HFFc6 (cell line): ENCODE measurements at regions not wholly inside any gene's neighbourhood (a gene's known extent, or its start where the extent isn't known, plus 50 kb on each side); places are given as distances from the start of the nearest gene placed in this dataset.
"Not testable (repeated sequence)": the region's sequence is repeated elsewhere in the genome, so short reads cannot be mapped to it uniquely, and the experiment has no call there.

ENCODE experiments used
- DNase-seq: peaks from one replicate; pipeline ENCODE4 v3.0.0-alpha.2; 2018
- H3K27ac Mint-ChIP-seq: 2 replicates; pipeline ENCODE4 v1.8.0; 2020; ENCODE audit warnings: mild to moderate bottlenecking, mixed read lengths
- H3K27me3 Mint-ChIP-seq: 2 replicates; pipeline ENCODE4 v1.8.0; 2021; ENCODE audit warnings: mild to moderate bottlenecking, moderate library complexity, mixed read lengths; ENCODE audit not compliant: insufficient read depth
- H3K36me3 Mint-ChIP-seq: 2 replicates; pipeline ENCODE4 v1.8.0; 2021; ENCODE audit warnings: low read depth, mixed read lengths
- H3K4me1 Mint-ChIP-seq: 2 replicates; pipeline ENCODE4 v1.8.0; 2020; ENCODE audit warnings: low read depth, mixed read lengths
- H3K4me3 Mint-ChIP-seq: 2 replicates; pipeline ENCODE4 v1.8.0; 2020; ENCODE audit warnings: mild to moderate bottlenecking, moderate library complexity, mixed read lengths
- H3K9me3 Mint-ChIP-seq: 2 replicates; pipeline ENCODE4 v1.8.0; 2020; ENCODE audit warnings: mild to moderate bottlenecking, mixed read lengths
- TF ChIP-seq, protein P1 (sequence below): fragments of 200-600 bp; sonication (generic); IDR thresholded peaks from 2 replicates; pipeline ENCODE4 v1.5.0; 2021; ENCODE audit warnings: antibody characterized with exemption, mild to moderate bottlenecking

DNA sequence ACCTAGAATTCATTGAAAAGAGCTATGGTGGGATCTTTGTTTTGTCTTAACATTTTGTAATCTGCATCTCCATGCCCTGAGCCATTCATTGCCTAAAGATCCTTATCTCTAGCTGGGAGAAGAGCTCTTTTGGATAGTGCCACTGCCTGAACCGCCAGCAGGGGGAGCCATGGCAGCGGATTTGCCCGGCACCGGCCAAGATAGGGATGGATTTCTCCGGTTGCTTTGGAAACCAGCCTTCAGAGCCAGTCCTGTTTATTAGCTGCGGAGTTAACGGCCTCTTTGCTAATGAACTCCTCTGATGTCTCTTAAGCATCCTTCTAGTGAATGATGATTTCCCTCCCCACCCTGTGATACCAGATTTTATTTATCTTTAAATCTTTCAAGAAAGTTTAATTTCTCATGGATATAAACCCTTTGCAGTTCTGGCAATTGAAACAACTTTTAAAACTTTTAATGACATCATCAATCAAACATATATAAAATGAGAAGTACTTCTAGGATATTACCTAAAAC lies 58.2 kb upstream of the LYZL2 start:
- H3K27ac Mint-ChIP-seq, result no peak overlapping the region
- H3K4me3 Mint-ChIP-seq, result no peak overlapping the region
- no peaks in the 10 kb centered on the region for H3K9me3 Mint-ChIP-seq
- H3K27me3 Mint-ChIP-seq, result peaks cover 10% of the 10 kb centered on the region
- peaks cover 4% of the 10 kb centered on the region; the same call in 1 of the 2 replicates for H3K36me3 Mint-ChIP-seq
- DNase-seq, result peak; percentile 77
- H3K4me1 Mint-ChIP-seq, result peaks cover 45% of the 10 kb centered on the region
- TF ChIP-seq, protein P1, sequence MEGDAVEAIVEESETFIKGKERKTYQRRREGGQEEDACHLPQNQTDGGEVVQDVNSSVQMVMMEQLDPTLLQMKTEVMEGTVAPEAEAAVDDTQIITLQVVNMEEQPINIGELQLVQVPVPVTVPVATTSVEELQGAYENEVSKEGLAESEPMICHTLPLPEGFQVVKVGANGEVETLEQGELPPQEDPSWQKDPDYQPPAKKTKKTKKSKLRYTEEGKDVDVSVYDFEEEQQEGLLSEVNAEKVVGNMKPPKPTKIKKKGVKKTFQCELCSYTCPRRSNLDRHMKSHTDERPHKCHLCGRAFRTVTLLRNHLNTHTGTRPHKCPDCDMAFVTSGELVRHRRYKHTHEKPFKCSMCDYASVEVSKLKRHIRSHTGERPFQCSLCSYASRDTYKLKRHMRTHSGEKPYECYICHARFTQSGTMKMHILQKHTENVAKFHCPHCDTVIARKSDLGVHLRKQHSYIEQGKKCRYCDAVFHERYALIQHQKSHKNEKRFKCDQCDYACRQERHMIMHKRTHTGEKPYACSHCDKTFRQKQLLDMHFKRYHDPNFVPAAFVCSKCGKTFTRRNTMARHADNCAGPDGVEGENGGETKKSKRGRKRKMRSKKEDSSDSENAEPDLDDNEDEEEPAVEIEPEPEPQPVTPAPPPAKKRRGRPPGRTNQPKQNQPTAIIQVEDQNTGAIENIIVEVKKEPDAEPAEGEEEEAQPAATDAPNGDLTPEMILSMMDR, result peak; percentile 98

DNA sequence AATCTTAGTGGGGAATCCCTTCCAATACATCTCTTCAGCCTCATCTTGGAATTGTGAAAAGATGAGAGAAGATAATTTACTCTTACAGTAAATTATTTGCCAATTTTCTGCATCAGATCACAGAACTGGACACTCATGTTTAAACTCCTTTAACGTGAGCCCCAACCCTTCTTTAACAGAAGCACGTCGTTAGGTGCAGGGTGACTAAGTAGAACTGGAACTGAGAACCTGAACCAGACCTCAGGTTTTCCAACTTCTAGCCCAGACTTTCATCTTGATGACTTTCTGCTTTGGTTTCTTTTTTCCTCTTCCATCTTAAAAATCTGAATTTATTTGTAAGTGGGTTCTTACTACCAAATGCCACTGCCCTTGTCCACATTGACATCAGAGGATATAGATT lies 57.2 kb upstream of the LYZL2 start:
- H3K36me3 Mint-ChIP-seq, result no peaks in the 10 kb centered on the region
- no peak for DNase-seq
- no peaks in the 10 kb centered on the region for H3K9me3 Mint-ChIP-seq
- H3K4me1 Mint-ChIP-seq, result peaks cover 45% of the 10 kb centered on the region
- TF ChIP-seq, protein P1, result no peak
- H3K27me3 Mint-ChIP-seq, result peaks cover 10% of the 10 kb centered on the region
- H3K27ac Mint-ChIP-seq, result no peak overlapping the region
- no peak overlapping the region for H3K4me3 Mint-ChIP-seq

DNA sequence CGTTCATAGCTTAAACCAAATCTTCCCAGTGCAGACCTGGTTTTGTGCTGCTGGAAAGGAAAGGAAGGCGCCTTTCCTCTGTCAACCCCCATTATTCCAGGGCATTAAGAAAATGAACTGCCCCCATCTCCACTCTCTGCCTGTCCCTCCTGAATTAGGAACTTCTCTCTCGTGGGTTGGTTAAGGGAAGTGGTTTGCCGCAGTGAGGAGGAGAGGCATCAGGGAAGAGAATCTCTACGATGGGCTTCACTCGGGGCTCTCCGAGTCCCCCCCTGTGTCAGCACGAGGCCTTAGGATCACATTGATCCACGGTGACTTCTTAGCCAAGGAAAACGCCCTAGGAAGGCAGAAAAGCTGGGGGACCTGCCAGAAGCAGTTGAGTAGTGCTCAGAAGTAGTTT lies 53.9 kb upstream of the LYZL2 start:
- peaks cover 48% of the 10 kb centered on the region for H3K4me1 Mint-ChIP-seq
- no peak overlapping the region for H3K27ac Mint-ChIP-seq
- H3K4me3 Mint-ChIP-seq, result no peak overlapping the region
- H3K36me3 Mint-ChIP-seq, result peaks cover 5% of the 10 kb centered on the region; the same call in 1 of the 2 replicates
- DNase-seq, result no peak
- H3K9me3 Mint-ChIP-seq, result no peaks in the 10 kb centered on the region
- TF ChIP-seq, protein P1, result no peak
- peaks cover 10% of the 10 kb centered on the region for H3K27me3 Mint-ChIP-seq

DNA sequence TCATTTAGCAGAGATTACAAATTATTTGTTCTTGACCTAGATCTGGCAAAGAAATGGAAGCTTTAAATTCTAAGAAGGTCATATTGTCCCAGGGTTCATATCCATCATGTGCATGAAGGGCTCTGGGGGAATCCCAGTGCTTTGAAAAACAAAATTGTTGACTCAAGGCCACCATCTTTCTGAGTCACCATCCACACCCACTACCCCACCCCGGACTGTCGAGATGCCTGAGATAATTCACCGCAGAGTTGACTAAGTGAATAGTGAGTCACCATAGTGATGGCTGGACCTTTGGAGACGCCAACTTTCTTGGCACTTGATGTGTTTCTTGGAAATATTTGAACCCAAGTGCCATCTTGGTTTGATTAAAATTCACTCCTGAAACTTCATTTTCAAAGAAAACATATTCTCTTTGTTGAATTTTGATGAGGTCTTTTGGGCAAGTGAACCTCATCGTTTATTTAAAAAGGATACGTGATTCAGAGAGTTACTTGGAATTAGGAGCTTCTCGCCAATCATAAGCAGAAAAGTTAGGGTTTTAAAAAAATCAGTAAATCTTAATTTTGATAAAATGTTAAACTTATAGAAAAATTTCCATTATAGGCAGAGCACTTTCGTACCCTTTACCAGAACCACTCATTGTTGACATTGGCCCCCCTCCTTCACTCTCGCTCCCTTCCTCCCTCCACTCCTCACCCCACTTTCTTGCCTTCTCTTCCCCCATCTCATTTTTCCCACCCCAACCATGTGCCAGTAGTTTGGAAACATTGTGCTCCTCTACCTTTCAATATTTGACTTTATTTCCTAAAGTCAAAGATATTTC lies 53.0 kb upstream of the LYZL2 start:
- not testable (repeated sequence) for H3K4me3 Mint-ChIP-seq, H3K36me3 Mint-ChIP-seq, H3K9me3 Mint-ChIP-seq
- Mint-ChIP-seq H3K4me1 (peaks cover 40% of the 10 kb centered on the region), H3K27me3 (peaks cover 10% of the 10 kb centered on the region), H3K27ac (peak overlapping the region; percentile 19; the same call in 1 of the 2 replicates)
- DNase-seq, result peak; percentile 95

DNA sequence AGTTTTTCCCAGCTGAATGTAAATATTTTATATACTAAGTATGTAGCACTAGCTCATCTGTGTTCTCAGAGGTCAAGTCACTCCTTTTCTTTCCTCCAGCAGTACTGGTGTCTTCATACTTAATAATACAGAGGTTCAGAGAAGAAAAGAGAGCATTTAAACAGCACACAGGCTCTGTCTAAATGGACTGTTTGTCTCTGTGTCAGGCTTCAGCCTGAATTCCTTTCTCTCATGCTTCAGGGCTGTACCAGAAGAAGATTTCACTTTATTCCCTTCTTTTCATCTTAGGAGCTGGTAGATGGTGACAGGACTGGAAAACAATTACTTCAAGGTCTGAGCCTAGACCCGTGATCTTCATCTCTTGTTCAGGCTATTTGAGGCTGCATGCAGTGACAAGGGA lies 51.4 kb upstream of the LYZL2 start:
- no peak overlapping the region for H3K27ac Mint-ChIP-seq
- H3K9me3 Mint-ChIP-seq, result no peaks in the 10 kb centered on the region
- H3K36me3 Mint-ChIP-seq, result peaks cover 5% of the 10 kb centered on the region; the same call in 1 of the 2 replicates
- peaks cover 7% of the 10 kb centered on the region for H3K27me3 Mint-ChIP-seq
- no peak for DNase-seq
- TF ChIP-seq, protein P1, result no peak
- no peak overlapping the region for H3K4me3 Mint-ChIP-seq
- H3K4me1 Mint-ChIP-seq, result peaks cover 36% of the 10 kb centered on the region
